ENCODE measurements at regions not wholly inside any gene's neighbourhood (a gene's known extent, or its start where the extent isn't known, plus 50 kb on each side); places are given as distances from the start of the nearest gene placed in this dataset.

GRCh38 chr10:33706191-33706590 lies 371.7 kb upstream of the NRP1 start:
- H2AFZ ChIP-seq (ENCODE audit: low read length): no peak overlapping the region
- WGBS (ENCODE audit: extremely low coverage, insufficient read length, low lambda C conversion rate): no CpG with 5 or more reads among the region's 3 CpGs
- no peak overlapping the region for H3T11ph ChIP-seq (ENCODE audit: low read length)
- no peak overlapping the region for H3K9ac ChIP-seq (ENCODE audit: extremely low read depth, insufficient read length, low read length)
- H3K27ac ChIP-seq (ENCODE audit: insufficient read length, low read depth, low read length): no peak overlapping the region
- TF ChIP-seq, protein P1, sequence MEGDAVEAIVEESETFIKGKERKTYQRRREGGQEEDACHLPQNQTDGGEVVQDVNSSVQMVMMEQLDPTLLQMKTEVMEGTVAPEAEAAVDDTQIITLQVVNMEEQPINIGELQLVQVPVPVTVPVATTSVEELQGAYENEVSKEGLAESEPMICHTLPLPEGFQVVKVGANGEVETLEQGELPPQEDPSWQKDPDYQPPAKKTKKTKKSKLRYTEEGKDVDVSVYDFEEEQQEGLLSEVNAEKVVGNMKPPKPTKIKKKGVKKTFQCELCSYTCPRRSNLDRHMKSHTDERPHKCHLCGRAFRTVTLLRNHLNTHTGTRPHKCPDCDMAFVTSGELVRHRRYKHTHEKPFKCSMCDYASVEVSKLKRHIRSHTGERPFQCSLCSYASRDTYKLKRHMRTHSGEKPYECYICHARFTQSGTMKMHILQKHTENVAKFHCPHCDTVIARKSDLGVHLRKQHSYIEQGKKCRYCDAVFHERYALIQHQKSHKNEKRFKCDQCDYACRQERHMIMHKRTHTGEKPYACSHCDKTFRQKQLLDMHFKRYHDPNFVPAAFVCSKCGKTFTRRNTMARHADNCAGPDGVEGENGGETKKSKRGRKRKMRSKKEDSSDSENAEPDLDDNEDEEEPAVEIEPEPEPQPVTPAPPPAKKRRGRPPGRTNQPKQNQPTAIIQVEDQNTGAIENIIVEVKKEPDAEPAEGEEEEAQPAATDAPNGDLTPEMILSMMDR (conservative IDR thresholded peaks at IDR 0.05): no peak
- H3K56ac ChIP-seq (ENCODE audit: insufficient read length, low read depth, low read length): no peak overlapping the region
- H2BK120ac ChIP-seq (ENCODE audit: low read depth, low read length, poor library complexity, severe bottlenecking): no peak overlapping the region
- no peaks in the 10 kb centered on the region for H4K20me1 ChIP-seq (ENCODE audit: control insufficient read depth, insufficient read depth, insufficient read length)
- no peaks in the 10 kb centered on the region for H3K79me2 ChIP-seq (ENCODE audit: insufficient read depth, low read length)
- peaks cover 3% of the 10 kb centered on the region; the same call in 1 of the 2 replicates for H3K4me1 ChIP-seq (ENCODE audit: insufficient read depth, low read length)
- no peak overlapping the region for H2AK5ac ChIP-seq (ENCODE audit: insufficient read length, low read length)
- no peaks in the 10 kb centered on the region for H3K23me2 ChIP-seq (ENCODE audit: insufficient read length, low read depth, low read length, poor library complexity, severe bottlenecking)
- no peak overlapping the region for H3K18ac ChIP-seq (ENCODE audit: insufficient read length, low read depth, low read length)
- no peak overlapping the region for H3K4me2 ChIP-seq (ENCODE audit: insufficient read depth, insufficient read length, low read length)
- no peak overlapping the region for H2BK5ac ChIP-seq (ENCODE audit: insufficient read length, low read length)
- H3K4ac ChIP-seq (ENCODE audit: low read depth, low read length): no peak overlapping the region
- no peak overlapping the region for H3K4me3 Mint-ChIP-seq
- H3K27me3 Mint-ChIP-seq (ENCODE audit: low read depth): no peaks in the 10 kb centered on the region
- peaks cover 11 to 29% of the 10 kb centered on the region in 2 experiments for H3K4me1 Mint-ChIP-seq
- H2BK12ac ChIP-seq (ENCODE audit: insufficient read length, low read depth, low read length): no peak overlapping the region
- H3K9me3 ChIP-seq (ENCODE audit: control insufficient read depth, low read depth, low read length): no peaks in the 10 kb centered on the region
- H4K8ac ChIP-seq (replicated peaks; ENCODE audit: insufficient read length, low read depth, low read length): no peak overlapping the region
- H3K36me3 Mint-ChIP-seq (ENCODE audit: insufficient read depth in 1 of 3, low read depth in 3 of 3): no peaks in the 10 kb centered on the region; a peak in 1 of 7 replicates
- H4K5ac ChIP-seq (ENCODE audit: insufficient read length, low read depth, low read length): no peak overlapping the region
- H3K27me3 ChIP-seq (ENCODE audit: insufficient read depth, low read length): no peaks in the 10 kb centered on the region
- H4K91ac ChIP-seq (ENCODE audit: insufficient read length, low read depth, low read length): no peak overlapping the region
- no peak overlapping the region for H2BK15ac ChIP-seq (ENCODE audit: low read depth, low read length)
- H3K14ac ChIP-seq (ENCODE audit: insufficient read depth, low read length): no peak overlapping the region
- H3K79me1 ChIP-seq (ENCODE audit: insufficient read depth, low read depth, low read length, poor library complexity, severe bottlenecking): no peaks in the 10 kb centered on the region
- no peak overlapping the region for H3K27ac Mint-ChIP-seq
- no peak overlapping the region for H2BK20ac ChIP-seq (ENCODE audit: low read depth, low read length, poor library complexity, severe bottlenecking)
- no peaks in the 10 kb centered on the region for H3K9me3 Mint-ChIP-seq
- no peak for DNase-seq
- no peak overlapping the region for H3K23ac ChIP-seq (ENCODE audit: insufficient read length, low read depth, low read length)

Data from H9 (cell line).